H1 (cell line): ENCODE measurements at regions not wholly inside any gene's neighbourhood (a gene's known extent, or its start where the extent isn't known, plus 50 kb on each side); places are given as distances from the start of the nearest gene placed in this dataset.

Experiments
- CTCF ChIA-PET: fragments of 300-600 bp; sonication (Branson Sonifier 250); formaldehyde crosslinking; loops from one replicate; lab custom pipeline; 2021; ENCODE audit not compliant: partially characterized antibody; lab: Charles Lee
- POLR2A ChIA-PET: fragments of 300-600 bp; sonication (Branson Sonifier 250); formaldehyde crosslinking; loops from one replicate; lab custom pipeline; 2021; ENCODE audit warnings: inconsistent platforms; ENCODE audit not compliant: partially characterized antibody; lab: Charles Lee
- DNase-seq, 2 experiments: peaks; one replicate each; pipeline versions ENCODE4 v3.0.0 to v3.0.0-alpha.2; 2010 to 2022; ENCODE audit warnings: low spot score in 2 of 2, low read depth in 1 of 2, mixed read lengths in 1 of 2
- FAIRE-seq: peaks from 2 replicates; lab custom pipeline; 2011; peaks lifted over from hg19 to GRCh38; lab: Jason Lieb, UNC
- H2AFZ ChIP-seq: 2 replicates; pipeline ENCODE4 v1.8.1; 2012; ENCODE audit warnings: low read length, inconsistent platforms
- H2AK5ac ChIP-seq: 2 replicates; pipeline ENCODE4 v1.6.1; 2013; ENCODE audit warnings: low read depth, low read length
- H2BK120ac ChIP-seq: replicated peaks from 2 replicates; pipeline ENCODE3; 2013; ENCODE audit warnings: low read depth, low read length, inconsistent platforms
- H2BK12ac ChIP-seq: 2 replicates; pipeline ENCODE4 v1.6.1; 2013; ENCODE audit warnings: low read depth, low read length
- H2BK15ac ChIP-seq: 2 replicates; pipeline ENCODE4 v1.6.1; 2013; ENCODE audit warnings: low read length
- H2BK20ac ChIP-seq: 2 replicates; pipeline ENCODE4 v1.6.1; 2013; ENCODE audit warnings: low read length
- H2BK5ac ChIP-seq: 2 replicates; pipeline ENCODE4 v1.6.1; 2013; ENCODE audit warnings: low read depth, low read length
- H3K14ac ChIP-seq: 2 replicates; pipeline ENCODE4 v1.6.1; 2013; ENCODE audit warnings: inconsistent platforms; ENCODE audit not compliant: insufficient read length
- H3K18ac ChIP-seq: 2 replicates; pipeline ENCODE4 v1.6.1; 2013; ENCODE audit warnings: low read length; ENCODE audit errors: extremely low read depth
- H3K23ac ChIP-seq: 2 replicates; pipeline ENCODE4 v1.6.1; 2013; ENCODE audit warnings: inconsistent platforms; ENCODE audit not compliant: insufficient read length
- H3K23me2 ChIP-seq: 2 replicates; pipeline ENCODE4 v1.6.1; 2013; ENCODE audit warnings: low read depth, low read length
- H3K27ac ChIP-seq: 2 replicates; pipeline ENCODE4 v1.6.1; 2011; ENCODE audit warnings: low read depth, low read length, inconsistent platforms
- H3K27me3 ChIP-seq, 4 experiments: replicated peaks in 1 of 4; 1 replicate in 1 of 4; 2 replicates in 3 of 4; pipeline versions ENCODE4 v1.6.1 to v1.8.1; 2011 to 2013; ENCODE audit warnings: low read length in 3 of 4, mild to moderate bottlenecking in 3 of 4, inconsistent platforms in 2 of 4, mixed read lengths in 2 of 4, moderate library complexity in 1 of 4; ENCODE audit not compliant: control insufficient read depth in 3 of 4, insufficient read depth in 3 of 4; ENCODE audit errors: extremely low read depth in 1 of 4
- H3K36me3 ChIP-seq, 4 experiments: 2 replicates each; pipeline versions ENCODE4 v1.6.1 to v1.8.1; 2011 to 2013; ENCODE audit warnings: mild to moderate bottlenecking in 4 of 4, low read length in 3 of 4, moderate library complexity in 2 of 4, control low read depth in 1 of 4, inconsistent platforms in 1 of 4; ENCODE audit not compliant: insufficient read depth in 4 of 4, control insufficient read depth in 2 of 4
- H3K4ac ChIP-seq: replicated peaks from 2 replicates; pipeline ENCODE3; 2013; ENCODE audit warnings: low read length, low read depth, mixed read lengths, inconsistent platforms; ENCODE audit not compliant: insufficient read length
- H3K4me1 ChIP-seq, 4 experiments: replicated peaks in 1 of 4; 1 replicate in 1 of 4; 2 replicates in 3 of 4; pipeline versions ENCODE4 v1.6.1 to v1.8.1; 2011 to 2013; ENCODE audit warnings: low read length in 3 of 4, inconsistent platforms in 2 of 4, mixed read lengths in 1 of 4; ENCODE audit not compliant: insufficient read depth in 4 of 4, control insufficient read depth in 3 of 4
- H3K4me2 ChIP-seq, 2 experiments: 2 replicates each; pipeline versions ENCODE4 v1.6.1 to v1.8.1; 2011 to 2013; ENCODE audit warnings: low read depth in 2 of 2, low read length in 2 of 2, control low read depth in 1 of 2, inconsistent platforms in 1 of 2, mild to moderate bottlenecking in 1 of 2; ENCODE audit not compliant: insufficient read depth in 1 of 2
- H3K4me3 ChIP-seq, 4 experiments: fragments of 200-600, 300-600 bp in 1 of 4; sonication (generic), shearing (Covaris generic), sonication (Bioruptor Twin) in 1 of 4; 2 replicates each; pipeline versions ENCODE4 v1.5.1 to v1.8.1; 2011 to 2016; ENCODE audit warnings: low read length in 4 of 4, low read depth in 3 of 4, control low read depth in 2 of 4, inconsistent platforms in 2 of 4, mild to moderate bottlenecking in 2 of 4, mixed read lengths in 1 of 4, moderate library complexity in 1 of 4; ENCODE audit not compliant: insufficient read depth in 2 of 4; ENCODE audit errors: extremely low read depth in 1 of 4
- H3K56ac ChIP-seq: replicated peaks from 2 replicates; pipeline ENCODE3; 2013; ENCODE audit warnings: low read depth, mild to moderate bottlenecking, mixed read lengths, low read length, inconsistent platforms; ENCODE audit not compliant: insufficient read length
- H3K79me1 ChIP-seq: 2 replicates; pipeline ENCODE4 v1.6.1; 2013; ENCODE audit warnings: low read depth, low read length, control low read depth
- H3K79me2 ChIP-seq, 2 experiments: 2 replicates each; pipeline versions ENCODE4 v1.6.1 to v1.8.1; 2012 to 2013; ENCODE audit warnings: low read length in 2 of 2, mild to moderate bottlenecking in 2 of 2, inconsistent platforms in 1 of 2; ENCODE audit not compliant: insufficient read depth in 2 of 2, control insufficient read depth in 1 of 2
- H3K9ac ChIP-seq, 4 experiments: replicated peaks in 1 of 4; 1 replicate in 1 of 4; 2 replicates in 3 of 4; pipeline versions ENCODE4 v1.6.1 to v1.8.1; 2011 to 2013; ENCODE audit warnings: low read depth in 3 of 4, low read length in 3 of 4, control low read depth in 2 of 4, mild to moderate bottlenecking in 2 of 4, moderate library complexity in 2 of 4, inconsistent platforms in 1 of 4; ENCODE audit errors: extremely low read depth in 1 of 4
- H3K9me3 ChIP-seq, 2 experiments: 2 replicates each; pipeline versions ENCODE4 v1.6.1 to v1.8.1; 2012 to 2013; ENCODE audit warnings: mild to moderate bottlenecking in 2 of 2, moderate library complexity in 2 of 2, control low read depth in 1 of 2, inconsistent platforms in 1 of 2, low read depth in 1 of 2, low read length in 1 of 2, mixed read lengths in 1 of 2; ENCODE audit not compliant: insufficient read depth in 2 of 2
- H4K20me1 ChIP-seq, 2 experiments: replicated peaks in 1 of 2; 2 replicates each; pipeline versions ENCODE3 to v1.8.1; 2011 to 2013; ENCODE audit warnings: inconsistent platforms in 2 of 2, low read length in 2 of 2, mild to moderate bottlenecking in 1 of 2; ENCODE audit not compliant: insufficient read depth in 2 of 2, control insufficient read depth in 1 of 2
- H4K5ac ChIP-seq: 2 replicates; pipeline ENCODE4 v1.6.1; 2013; ENCODE audit warnings: low read length, low read depth, mixed read lengths, inconsistent platforms; ENCODE audit not compliant: insufficient read length
- H4K8ac ChIP-seq: 2 replicates; pipeline ENCODE4 v1.8.0; 2013; ENCODE audit warnings: mild to moderate bottlenecking, moderate library complexity, low read length, inconsistent platforms; ENCODE audit not compliant: insufficient read depth; ENCODE audit errors: extremely low read depth
- H4K91ac ChIP-seq: replicated peaks from 2 replicates; pipeline ENCODE3; 2013; ENCODE audit warnings: low read length, mixed read lengths, inconsistent platforms; ENCODE audit not compliant: insufficient read length
- CHD1 ChIP-seq: IDR thresholded peaks from 2 replicates; pipeline ENCODE4 v1.6.1; 2012; ENCODE audit warnings: low read depth, low read length, improper control_type of control experiment
- FOSL1 ChIP-seq: IDR thresholded peaks from 2 replicates; pipeline ENCODE4 v1.6.1; 2011; ENCODE audit warnings: mild to moderate bottlenecking, low read depth, low read length, moderate library complexity; ENCODE audit not compliant: insufficient read depth
- MAFK ChIP-seq: IDR thresholded peaks from 2 replicates; pipeline ENCODE4 v1.6.1; 2012; ENCODE audit warnings: low read depth, mild to moderate bottlenecking, improper control_type of control experiment, low read length
- NANOG ChIP-seq: IDR thresholded peaks from 2 replicates; pipeline ENCODE4 v1.6.1; 2011; ENCODE audit warnings: low read length, low read depth, mild to moderate bottlenecking, inconsistent platforms; ENCODE audit not compliant: insufficient read depth, poor library complexity, severe bottlenecking
- POU5F1 ChIP-seq: IDR thresholded peaks from 2 replicates; pipeline ENCODE4 v1.6.1; 2011; ENCODE audit warnings: low read depth, mild to moderate bottlenecking, low read length, moderate library complexity
- RFX5 ChIP-seq: IDR thresholded peaks from 2 replicates; pipeline ENCODE4 v1.6.1; 2011; ENCODE audit warnings: low read depth, low read length, improper control_type of control experiment, borderline replicate concordance
- RNF2 ChIP-seq: fragments of 200-900, 300-1000 bp; sonication (generic); IDR thresholded peaks from 2 replicates; pipeline ENCODE4 v1.7.1; 2016; ENCODE audit warnings: borderline replicate concordance, low read depth, mild to moderate bottlenecking, antibody characterized with exemption, low read length; ENCODE audit not compliant: poor library complexity, severe bottlenecking; ENCODE audit errors: missing control alignments
- SP2 ChIP-seq: IDR thresholded peaks from 2 replicates; pipeline ENCODE4 v1.6.1; 2012; ENCODE audit warnings: mild to moderate bottlenecking, low read length, inconsistent platforms
- SUZ12 ChIP-seq: fragments of 200-600 bp; sonication (generic); IDR thresholded peaks from 2 replicates; pipeline ENCODE4 v1.6.1; 2012; ENCODE audit warnings: mild to moderate bottlenecking, inconsistent platforms, low read length, moderate library complexity, mixed read lengths
- TAF7 ChIP-seq: optimal IDR thresholded peaks from 2 replicates; pipeline ENCODE3; 2011; ENCODE audit warnings: low read depth, mild to moderate bottlenecking, inconsistent platforms, low read length, moderate library complexity, borderline replicate concordance

DNA sequence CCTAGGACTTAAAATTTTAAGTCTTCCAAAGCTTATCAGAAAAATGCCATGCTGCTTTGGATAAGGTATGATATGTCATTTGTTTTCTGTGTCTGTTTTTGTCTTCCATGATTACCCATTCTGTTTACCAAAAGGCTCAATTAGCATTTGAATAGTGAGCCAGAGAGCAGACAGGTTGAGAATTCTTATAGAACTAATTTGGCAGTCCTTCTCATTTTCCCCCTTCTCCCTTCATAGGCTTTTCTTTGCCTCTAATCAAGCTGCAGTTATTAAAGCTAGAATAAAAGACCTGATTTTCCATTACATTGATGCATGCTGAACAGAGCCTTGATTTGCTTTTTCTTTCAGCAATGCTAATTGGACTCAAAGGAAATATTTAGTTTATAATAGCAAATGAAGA, 993.0 kb downstream of the MAT2B start:
- CTCF ChIA-PET: interaction anchor here (0.6 to 2.6 kb wide), 5 partner anchors 35 to 702 kb away, joined by 3 to 10 read pairs (median 4); no protein-coding TSS in a partner anchor
- Histone ChIP-seq H2AFZ (no peak overlapping the region), H3K9me3 (no peaks in the 10 kb centered on the region), H3K79me1 (no peaks in the 10 kb centered on the region), H4K91ac (no peak overlapping the region), H3K4me2 (peak overlapping the region in 1 of 2 experiments; percentile 45; a peak in 3 of 4 replicates), H3K56ac (no peak overlapping the region), H3K9ac (no peak overlapping the region), H3K27me3 (no peaks in the 10 kb centered on the region), H2AK5ac (no peak overlapping the region), H2BK12ac (no peak overlapping the region), H3K4me3 (peak overlapping the region in 1 of 4 experiments; percentile 18; a peak in 1 of 8 replicates), H2BK20ac (no peak overlapping the region), H3K14ac (no peak overlapping the region), H3K23me2 (no peaks in the 10 kb centered on the region), H3K4me1 (peaks cover 0 to 18% (median 4%) of the 10 kb centered on the region in 4 experiments; a peak in 4 of 7 replicates), H3K18ac (no peak overlapping the region), H2BK5ac (no peak overlapping the region), H4K20me1 (no peaks in the 10 kb centered on the region), H3K36me3 (no peaks in the 10 kb centered on the region; a peak in 1 of 8 replicates), H3K4ac (no peak overlapping the region), H4K8ac (no peak overlapping the region), H2BK120ac (no peak overlapping the region), H2BK15ac (no peak overlapping the region), H3K23ac (no peak overlapping the region), H4K5ac (peak overlapping the region; percentile 91), H3K79me2 (no peaks in the 10 kb centered on the region), H3K27ac (no peak overlapping the region)
- no peak for DNase-seq
- peak; percentile 28 for FAIRE-seq
- POLR2A ChIA-PET: no interaction called here
- TF ChIP-seq RNF2 (no peak), TAF7 (no peak), CHD1 (no peak), SUZ12 (no peak), FOSL1 (no peak), NANOG (peak; percentile 55), SP2 (no peak), MAFK (no peak), RFX5 (no peak), POU5F1 (peak; percentile 74; the same call in 1 of the 2 replicates)
